NCI-H2227 treated with DMSO at 0.1 percent for 48 hours (cell line): ENCODE measurements at regions not wholly inside any gene's neighbourhood (a gene's known extent, or its start where the extent isn't known, plus 50 kb on each side); places are given as distances from the start of the nearest gene placed in this dataset.
"Not testable (repeated sequence)": the region's sequence is repeated elsewhere in the genome, so short reads cannot be mapped to it uniquely, and the experiment has no call there.

Experiments used
- DNase-seq: peaks from one replicate; lab custom pipeline; 2025; lab: John Stamatoyannopoulos, UW

DNA sequence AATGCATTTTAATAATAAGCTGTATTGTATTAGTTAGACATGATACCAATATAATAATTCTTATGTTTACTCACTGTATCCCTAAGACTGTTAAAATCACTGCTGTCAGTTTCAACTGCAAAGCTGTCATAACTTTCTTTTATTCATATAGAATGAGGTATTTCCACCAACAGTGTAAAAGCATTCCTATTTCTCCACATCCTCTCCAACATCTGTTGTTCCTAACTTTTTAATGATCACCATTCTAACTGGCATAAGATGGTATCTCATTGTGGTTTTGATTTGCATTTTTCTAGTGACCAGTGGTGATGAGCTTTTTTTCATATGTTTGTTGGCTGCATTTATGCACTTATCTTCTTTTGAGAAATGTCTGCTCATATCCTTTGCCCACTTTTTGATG lies 177.6 kb upstream of the MME start:
- DNase-seq = not testable (repeated sequence)

DNA sequence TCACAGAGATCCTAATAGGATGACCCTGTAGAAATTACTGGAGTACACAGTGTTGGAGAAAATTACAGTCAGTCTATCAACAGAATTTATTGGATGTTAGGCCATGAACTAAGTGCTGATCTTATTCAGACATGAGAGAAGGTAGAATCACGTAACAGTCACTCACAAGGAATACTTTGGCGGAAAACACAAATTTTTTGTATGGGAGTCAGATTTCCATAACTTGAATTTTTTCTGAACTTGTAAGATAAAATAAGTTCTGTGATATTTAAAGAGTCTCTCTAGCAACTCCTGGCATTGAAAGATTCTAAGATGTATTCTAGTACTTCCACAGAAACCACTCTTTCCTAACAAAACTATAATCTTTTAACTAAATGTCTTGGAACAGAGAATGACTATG lies 178.8 kb upstream of the MME start:
- no peak for DNase-seq

GRCh38 chr3:154900816-154901215 lies 179.3 kb upstream of the MME start:
- no peak for DNase-seq

DNA sequence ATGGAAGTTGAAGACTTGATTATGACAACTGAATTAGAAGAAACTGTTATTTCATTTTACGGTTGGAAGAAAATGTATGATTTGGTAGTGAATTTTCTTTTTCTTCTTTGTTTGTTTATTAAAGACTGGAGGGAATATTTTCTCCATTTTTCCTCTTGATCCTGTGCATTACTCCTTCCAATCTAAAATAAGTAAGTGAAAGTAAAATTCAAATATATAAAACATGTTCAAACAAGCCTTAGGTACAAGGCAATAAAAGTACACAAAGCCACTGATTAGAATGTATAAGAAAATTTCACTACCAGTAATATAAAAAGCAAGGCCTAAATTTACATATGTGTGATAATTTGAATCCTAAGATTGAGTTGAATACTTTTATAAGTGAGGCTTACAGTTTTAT lies 181.2 kb upstream of the MME start:
- no peak for DNase-seq

- no peak for DNase-seq
These were observed 181.7 kb upstream of the MME start for GRCh38 chr3:154898443-154898842.

GRCh38 chr3:154893813-154894212 lies 186.3 kb upstream of the MME start:
- DNase-seq = no peak

GRCh38 chr3:154889227-154889634 lies 190.9 kb upstream of the MME start:
- no peak for DNase-seq

- no peak for DNase-seq
These were observed 192.2 kb upstream of the MME start for GRCh38 chr3:154887869-154888268.

DNA sequence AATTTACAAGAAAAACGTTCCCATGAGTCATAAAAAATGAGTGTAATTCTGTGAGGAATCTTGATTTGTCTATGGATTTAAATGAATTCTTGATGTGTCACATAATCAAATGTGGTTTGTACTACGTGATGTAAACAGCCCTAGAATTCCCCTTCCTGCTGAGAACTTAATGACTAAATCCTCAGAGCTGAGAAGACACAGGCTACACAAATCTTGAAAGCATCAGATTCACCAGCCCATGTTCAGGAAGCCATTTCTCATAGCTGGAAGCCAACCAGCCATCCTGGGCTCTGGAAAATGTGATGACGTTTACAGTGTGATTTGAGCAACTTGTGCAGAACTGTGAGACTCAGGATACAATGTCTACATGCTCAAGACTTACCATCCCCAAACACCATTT lies 193.7 kb upstream of the MME start:
- DNase-seq = no peak

GRCh38 chr3:154885418-154885817 lies 194.7 kb upstream of the MME start:
- DNase-seq = no peak

GRCh38 chr3:154884952-154885351 lies 195.2 kb upstream of the MME start:
- DNase-seq = no peak

GRCh38 chr3:154875142-154875541 lies 205.0 kb upstream of the MME start:
- DNase-seq = no peak

DNA sequence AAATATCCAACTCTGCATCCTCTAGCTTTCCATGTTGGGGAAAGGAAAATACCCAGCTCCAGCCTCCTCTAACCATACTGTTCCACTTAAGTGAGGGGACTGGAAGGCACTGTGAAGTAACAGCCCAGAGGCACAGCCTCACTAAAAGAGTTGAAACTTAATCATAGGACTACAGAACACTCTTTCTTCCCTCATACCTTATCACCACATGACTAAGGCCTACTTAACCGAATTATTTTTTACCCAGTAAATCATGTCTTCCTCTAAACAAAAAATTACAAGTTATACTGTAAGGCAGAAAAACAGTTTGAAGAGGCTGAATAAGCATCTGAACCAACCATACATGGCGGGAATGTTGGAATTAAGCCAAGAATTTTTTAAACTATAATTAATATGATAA lies 207.4 kb upstream of the MME start:
- no peak for DNase-seq

DNA sequence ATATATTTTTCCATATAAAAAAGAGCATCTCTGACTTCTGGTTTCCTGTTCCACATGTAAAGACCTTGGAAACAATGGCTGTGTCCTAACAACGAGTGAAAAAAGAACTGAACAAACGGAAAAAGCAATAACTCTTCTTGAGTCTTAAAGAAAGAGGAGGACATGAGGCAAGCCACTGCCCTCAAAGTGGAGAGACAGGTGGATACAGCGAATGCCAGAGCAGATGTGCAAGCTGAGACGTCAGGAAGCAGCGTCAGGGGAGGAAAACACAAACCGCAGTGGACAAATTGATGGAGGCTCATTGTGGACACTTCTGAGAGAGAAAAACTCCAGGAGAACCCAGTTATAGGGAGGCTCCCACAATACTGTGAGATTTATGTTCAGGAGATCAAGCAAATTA lies 208.0 kb upstream of the MME start:
- DNase-seq = no peak

DNA sequence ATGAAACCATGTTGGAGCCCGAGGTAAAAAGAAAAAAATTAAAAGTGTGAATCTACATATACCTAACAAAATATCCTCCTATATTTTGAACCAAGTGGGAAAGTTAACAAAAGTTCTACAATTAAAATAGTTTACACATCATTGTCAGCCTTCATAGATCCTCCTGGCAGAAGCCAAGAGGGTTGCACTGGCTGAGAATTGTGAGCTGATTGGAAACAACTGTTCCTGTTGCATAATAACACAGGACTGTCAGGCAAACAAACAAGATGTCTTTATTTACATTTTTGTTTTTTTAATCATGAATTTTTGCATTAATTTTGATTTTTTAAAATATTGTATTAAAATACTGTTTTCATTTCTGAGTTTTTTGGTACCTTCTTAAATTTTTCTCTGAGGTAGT lies 215.2 kb upstream of the MME start:
- no peak for DNase-seq

GRCh38 chr3:154862265-154862664 lies 217.9 kb upstream of the MME start:
- no peak for DNase-seq

DNA sequence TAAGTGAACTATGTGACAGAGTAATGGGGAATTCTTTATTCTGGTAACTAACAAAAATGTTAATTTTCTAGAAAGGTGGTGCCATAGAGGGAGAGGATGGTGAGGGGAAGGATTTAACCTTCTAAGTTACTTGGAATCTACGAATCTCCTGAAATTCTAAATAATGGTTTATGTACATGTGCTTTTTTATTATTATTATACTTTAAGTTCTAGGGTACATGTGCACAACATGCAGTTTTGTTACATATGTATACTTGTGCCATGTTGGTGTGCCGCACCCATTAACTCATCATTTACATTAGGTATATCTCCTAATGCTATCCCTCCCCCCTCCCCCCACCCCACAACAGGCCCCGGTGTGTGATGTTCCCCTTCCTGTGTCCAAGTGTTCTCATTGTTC lies 227.1 kb upstream of the MME start:
- not testable (repeated sequence) for DNase-seq

DNA sequence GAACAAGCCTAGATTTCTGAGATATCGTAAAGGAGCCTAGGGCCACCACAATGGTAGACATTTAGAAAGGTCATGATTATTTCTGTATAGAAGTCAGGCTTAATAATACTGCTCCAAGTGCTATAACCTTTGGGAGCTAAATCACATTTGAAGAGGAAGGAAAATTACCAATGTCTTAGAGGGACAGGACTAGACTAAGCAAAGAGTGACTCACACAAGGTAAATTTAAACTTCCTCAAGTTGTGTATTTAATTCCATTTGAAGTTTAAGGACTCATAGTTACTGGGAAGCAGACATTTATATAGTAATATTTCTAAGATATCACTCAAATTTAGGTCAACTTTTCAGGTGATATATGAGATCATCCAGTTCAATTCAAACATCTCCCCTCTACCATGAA lies 227.6 kb upstream of the MME start:
- no peak for DNase-seq

GRCh38 chr3:154851644-154852043 lies 228.5 kb upstream of the MME start:
- DNase-seq = no peak

DNA sequence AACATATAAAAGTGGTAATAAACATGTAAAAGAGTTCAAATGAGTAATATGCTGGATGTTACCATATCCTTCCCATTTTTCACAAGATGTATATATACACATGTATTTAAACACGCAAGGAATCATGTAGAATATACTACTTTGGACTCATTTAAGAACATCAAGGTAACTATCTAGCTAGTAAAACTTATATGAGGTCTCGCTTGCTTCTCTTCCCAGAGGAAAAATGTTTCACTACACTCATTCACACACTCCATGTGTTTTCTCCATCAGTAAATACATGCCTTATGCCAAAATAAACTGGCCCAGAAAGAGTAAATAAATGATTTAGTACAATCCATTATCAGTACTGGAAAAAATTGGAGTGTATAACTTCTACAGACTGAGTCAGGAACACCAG lies 229.2 kb upstream of the MME start:
- DNase-seq = no peak

DNA sequence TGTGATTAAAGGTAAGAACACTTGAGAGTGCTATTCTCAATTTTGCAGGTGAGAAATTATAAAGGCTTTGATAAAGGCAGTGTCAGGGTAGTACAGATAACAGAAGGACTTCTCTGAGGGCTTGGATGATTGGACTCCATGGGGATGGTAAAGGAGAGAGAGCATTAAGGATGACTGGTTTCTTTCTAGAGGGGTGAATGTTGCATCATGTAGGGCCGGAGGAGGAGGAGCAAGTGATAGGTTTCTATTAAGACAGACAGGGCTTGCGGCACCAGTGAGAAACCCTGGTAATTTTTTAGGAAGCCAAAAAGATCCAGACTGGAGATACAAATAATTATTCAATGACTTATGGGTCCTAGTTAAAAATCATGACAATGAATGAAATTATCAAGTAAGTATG lies 230.7 kb upstream of the MME start:
- no peak for DNase-seq

GRCh38 chr3:154844863-154845262 lies 235.3 kb upstream of the MME start:
- DNase-seq = no peak

GRCh38 chr3:154843647-154844046 lies 236.5 kb upstream of the MME start:
- DNase-seq = no peak

- DNase-seq = no peak
These were observed 237.6 kb upstream of the MME start for GRCh38 chr3:154842536-154842935.

DNA sequence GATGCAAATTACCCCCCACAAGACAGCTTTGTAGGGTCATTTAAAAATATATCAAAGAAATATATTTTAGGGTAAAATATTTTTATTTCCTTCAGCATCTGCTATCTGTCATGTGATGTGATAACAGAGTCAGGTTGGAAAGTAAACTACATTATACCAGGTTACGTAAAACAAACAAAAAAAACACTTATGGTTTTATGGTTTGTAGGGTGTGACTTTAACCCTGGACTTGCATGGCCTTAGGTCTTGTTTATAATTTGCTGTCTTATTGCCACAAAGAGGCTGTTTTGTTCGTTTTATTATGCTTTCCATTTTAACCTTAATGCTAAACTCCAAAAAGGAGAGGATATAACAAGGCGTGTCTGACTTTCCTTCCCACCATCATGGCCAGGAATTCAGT lies 244.5 kb upstream of the MME start:
- no peak for DNase-seq
